GM12878 (cell line): ENCODE measurements at regions not wholly inside any gene's neighbourhood (a gene's known extent, or its start where the extent isn't known, plus 50 kb on each side); places are given as distances from the start of the nearest gene placed in this dataset.

Experiments used
- ATAC-seq: fragments of 200-7000 bp; cut with Tn5 transposase; 3 replicates; pipeline ENCODE4 v1.9.1; 2020; ENCODE audit warnings: mild to moderate bottlenecking, moderate library complexity
- BruUV-seq: library from RNA; stranded (reverse); fragments of 400-500 nt; replicated peaks from 2 replicates; lab custom pipeline; 2021; lab: Mats Ljungman, UMichigan
- CTCF ChIA-PET: fragments of 300-600 bp; sonication (Branson Sonifier 250); formaldehyde crosslinking; extraction: SDS; loops from one replicate; lab custom pipeline; 2021; ENCODE audit warnings: inconsistent platforms; lab: Yijun Ruan, JAX
- POLR2A ChIA-PET: fragments of 350-600 bp; formaldehyde crosslinking; extraction: SDS; loops from one replicate; lab custom pipeline; 2021; ENCODE audit warnings: inconsistent platforms; lab: Charles Lee
- RAD21 ChIA-PET: fragments of 300-600 bp; sonication (Branson Sonifier 250); formaldehyde crosslinking; loops from one replicate; lab custom pipeline; 2023; ENCODE audit warnings: antibody characterized with exemption; ENCODE audit not compliant: unreplicated experiment; lab: Charles Lee
- SMC1A ChIA-PET: fragments of 300-600 bp; sonication (Branson Sonifier 250); formaldehyde crosslinking; loops from one replicate; lab custom pipeline; 2023; ENCODE audit not compliant: unreplicated experiment, uncharacterized antibody; lab: Charles Lee
- DNase-seq: peaks from one replicate; pipeline ENCODE4 v3.0.0-alpha.2; 2011; ENCODE audit warnings: low read depth, low spot score
- FAIRE-seq: peaks from 3 replicates; lab custom pipeline; 2011; peaks lifted over from hg19 to GRCh38; lab: Jason Lieb, UNC
- H2AFZ ChIP-seq: 2 replicates; pipeline ENCODE4 v1.6.0; 2011; ENCODE audit warnings: low read depth, low read length, control low read depth; ENCODE audit not compliant: control insufficient read depth
- H3K27ac ChIP-seq: 2 replicates; pipeline ENCODE4 v1.5.1; 2011; ENCODE audit warnings: control low read depth; ENCODE audit not compliant: control insufficient read depth, insufficient read depth
- H3K27me3 ChIP-seq, 2 experiments: replicated peaks in 1 of 2; 2 replicates each; pipeline versions ENCODE4 v1.6.0 to v1.6.1; 2011; ENCODE audit warnings: low read length in 1 of 2; ENCODE audit not compliant: control insufficient read depth in 2 of 2, insufficient read depth in 2 of 2
- H3K36me3 ChIP-seq, 2 experiments: 2 replicates each; pipeline ENCODE4 v1.5.1; 2011; ENCODE audit warnings: low read length in 1 of 2; ENCODE audit not compliant: control insufficient read depth in 2 of 2, insufficient read depth in 2 of 2
- H3K4me1 ChIP-seq: 2 replicates; pipeline ENCODE4 v1.6.1; 2011; ENCODE audit warnings: mild to moderate bottlenecking, low read length, moderate library complexity, mixed read lengths; ENCODE audit not compliant: control insufficient read depth, insufficient read depth
- H3K4me2 ChIP-seq: 2 replicates; pipeline ENCODE4 v1.6.0; 2011; ENCODE audit warnings: control low read depth; ENCODE audit not compliant: control insufficient read depth, insufficient read depth
- H3K4me3 ChIP-seq: fragments of 200-600 bp; sonication (generic); 2 replicates; pipeline ENCODE4 v1.5.1; 2016
- H3K79me2 ChIP-seq: 2 replicates; pipeline ENCODE4 v1.6.0; 2011; ENCODE audit warnings: low read length; ENCODE audit not compliant: control insufficient read depth, insufficient read depth
- H3K9ac ChIP-seq: 2 replicates; pipeline ENCODE4 v1.8.0; 2011; ENCODE audit warnings: low read length, control low read depth, mixed read lengths; ENCODE audit not compliant: control insufficient read depth, insufficient read depth
- H3K9me3 ChIP-seq: replicated peaks from 3 replicates; pipeline ENCODE4 v1.5.1; 2011; ENCODE audit warnings: mild to moderate bottlenecking, low read length; ENCODE audit not compliant: control insufficient read depth, insufficient read depth
- H4K20me1 ChIP-seq: 2 replicates; pipeline ENCODE4 v1.6.0; 2011; ENCODE audit not compliant: control insufficient read depth, insufficient read depth
- CEBPB ChIP-seq, 2 experiments: fragments of 150-350 bp in 1 of 2; IDR thresholded peaks; 2 replicates each; pipeline ENCODE4 v1.6.1; 2012 to 2014; ENCODE audit warnings: low read depth in 2 of 2, low read length in 2 of 2, borderline replicate concordance in 1 of 2, inconsistent platforms in 1 of 2
- CHD4 ChIP-seq: fragments of 200-600 bp; sonication (generic); IDR thresholded peaks from 2 replicates; pipeline ENCODE4 v1.6.1; 2016; ENCODE audit warnings: mild to moderate bottlenecking
- EP300 ChIP-seq, 2 experiments: fragments of 150-350 bp in 1 of 2; IDR thresholded peaks; 2 replicates each; pipeline ENCODE4 v1.6.1; 2011 to 2012; ENCODE audit warnings: low read depth in 2 of 2, low read length in 2 of 2, borderline replicate concordance in 1 of 2, improper control_type of control experiment in 1 of 2, inconsistent platforms in 1 of 2; ENCODE audit not compliant: control insufficient read depth in 1 of 2
- POU2F2 ChIP-seq: IDR thresholded peaks from 3 replicates; pipeline ENCODE4 v1.6.1; 2011; ENCODE audit warnings: low read depth, mild to moderate bottlenecking, low read length, borderline replicate concordance
- TBL1XR1 ChIP-seq: IDR thresholded peaks from 2 replicates; pipeline ENCODE4 v1.6.1; 2012; ENCODE audit warnings: low read depth, low read length, improper control_type of control experiment
- WGBS: methylation state at CpG from one replicate; pipeline ENCODE4 v1.1.6; 2016; ENCODE audit warnings: low lambda C conversion rate; ENCODE audit not compliant: insufficient replicate concordance, insufficient coverage; ENCODE audit errors: missing lambda C conversion rate; 5-methylcytosine and 5-hydroxymethylcytosine counted together
- in situ Hi-C: fragments of 300-500 bp; cut with MboI; formaldehyde crosslinking; loops from 9 replicates; pipeline ENCODE4 v1.14.3; 2018; ENCODE audit warnings: mixed read lengths
- intact Hi-C: fragments of 100-400 bp; cut with micrococcal nuclease; formaldehyde crosslinking; loops from one replicate; pipeline ENCODE4 v1.14.2; 2022; ENCODE audit not compliant: unreplicated experiment
- TF ChIP-seq, protein P1 (sequence below), 3 experiments: IDR thresholded peaks in 2 of 3; conservative IDR thresholded peaks in 1 of 3; 2 replicates each; pipeline ENCODE4 v1.5.1; 2011; ENCODE audit warnings: low read depth in 3 of 3, low read length in 3 of 3, mild to moderate bottlenecking in 3 of 3, control low read depth in 2 of 3, moderate library complexity in 2 of 3, inconsistent platforms in 1 of 3, mixed read lengths in 1 of 3; ENCODE audit not compliant: control insufficient read depth in 2 of 3, insufficient read depth in 1 of 3; ENCODE audit errors: extremely low read depth in 1 of 3
- TF ChIP-seq, protein P2 (sequence below): fragments of 450-650 bp; IDR thresholded peaks from 2 replicates; pipeline ENCODE4 v1.6.1; 2016; ENCODE audit warnings: mild to moderate bottlenecking

DNA sequence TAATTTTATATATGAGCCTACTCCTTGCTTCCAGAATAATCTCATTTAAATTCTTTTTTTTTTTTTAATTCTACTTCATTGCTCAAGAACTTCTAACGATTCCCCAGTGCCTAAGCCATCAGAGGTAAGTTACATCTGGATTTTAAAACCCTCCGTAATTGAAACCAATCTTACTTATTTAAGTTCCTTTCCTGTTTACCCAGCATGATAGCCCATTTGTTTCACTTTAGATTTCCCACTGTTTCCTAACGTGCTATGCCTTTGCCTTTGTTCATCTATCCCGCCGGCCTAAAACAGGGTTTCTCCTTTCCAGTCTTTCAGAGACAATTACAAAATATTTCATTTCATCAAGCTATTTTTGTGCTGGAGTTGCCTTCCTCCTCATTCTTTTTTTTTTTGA is 75.8 kb upstream of the ETV1 start:
- ChIA-PET CTCF (no interaction called here), SMC1A (interaction anchor here (1.2 kb wide), 1 partner anchor 11 kb away, joined by 3 read pairs; no protein-coding TSS in a partner anchor), RAD21 (no interaction called here), POLR2A (no interaction called here)
- no peaks in the 10 kb centered on the region for H3K9me3 ChIP-seq
- H3K4me1 ChIP-seq: no peaks in the 10 kb centered on the region
- no peak overlapping the region for H3K27ac ChIP-seq
- BruUV-seq: no TSS peak
- in situ Hi-C loops (no loop called here), intact Hi-C loops (no loop called here)
- H3K36me3 ChIP-seq: no peaks in the 10 kb centered on the region
- no peaks in the 10 kb centered on the region for H3K79me2 ChIP-seq
- 64% methylated on average over 5 of the region's 5 CpGs for WGBS
- ATAC-seq (no peak), DNase-seq (no peak), FAIRE-seq (no peak)
- TF ChIP-seq, protein P1, sequence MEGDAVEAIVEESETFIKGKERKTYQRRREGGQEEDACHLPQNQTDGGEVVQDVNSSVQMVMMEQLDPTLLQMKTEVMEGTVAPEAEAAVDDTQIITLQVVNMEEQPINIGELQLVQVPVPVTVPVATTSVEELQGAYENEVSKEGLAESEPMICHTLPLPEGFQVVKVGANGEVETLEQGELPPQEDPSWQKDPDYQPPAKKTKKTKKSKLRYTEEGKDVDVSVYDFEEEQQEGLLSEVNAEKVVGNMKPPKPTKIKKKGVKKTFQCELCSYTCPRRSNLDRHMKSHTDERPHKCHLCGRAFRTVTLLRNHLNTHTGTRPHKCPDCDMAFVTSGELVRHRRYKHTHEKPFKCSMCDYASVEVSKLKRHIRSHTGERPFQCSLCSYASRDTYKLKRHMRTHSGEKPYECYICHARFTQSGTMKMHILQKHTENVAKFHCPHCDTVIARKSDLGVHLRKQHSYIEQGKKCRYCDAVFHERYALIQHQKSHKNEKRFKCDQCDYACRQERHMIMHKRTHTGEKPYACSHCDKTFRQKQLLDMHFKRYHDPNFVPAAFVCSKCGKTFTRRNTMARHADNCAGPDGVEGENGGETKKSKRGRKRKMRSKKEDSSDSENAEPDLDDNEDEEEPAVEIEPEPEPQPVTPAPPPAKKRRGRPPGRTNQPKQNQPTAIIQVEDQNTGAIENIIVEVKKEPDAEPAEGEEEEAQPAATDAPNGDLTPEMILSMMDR (IDR thresholded peaks at IDR 0.05 in 2 of 3, conservative IDR thresholded peaks at IDR 0.05 in 1 of 3; ENCODE audit: control insufficient read depth in 2 of 3, extremely low read depth in 1 of 3, insufficient read depth in 1 of 3, low read depth in 3 of 3, low read length in 3 of 3): no peak
- no peak for TF ChIP-seq TBL1XR1
- TF ChIP-seq CHD4: no peak
- TF ChIP-seq EP300 (IDR thresholded peaks at IDR 0.05; ENCODE audit: borderline replicate concordance in 1 of 2, control insufficient read depth in 1 of 2, low read depth in 2 of 2, low read length in 2 of 2): no peak
- TF ChIP-seq POU2F2: no peak
- TF ChIP-seq, protein P2, sequence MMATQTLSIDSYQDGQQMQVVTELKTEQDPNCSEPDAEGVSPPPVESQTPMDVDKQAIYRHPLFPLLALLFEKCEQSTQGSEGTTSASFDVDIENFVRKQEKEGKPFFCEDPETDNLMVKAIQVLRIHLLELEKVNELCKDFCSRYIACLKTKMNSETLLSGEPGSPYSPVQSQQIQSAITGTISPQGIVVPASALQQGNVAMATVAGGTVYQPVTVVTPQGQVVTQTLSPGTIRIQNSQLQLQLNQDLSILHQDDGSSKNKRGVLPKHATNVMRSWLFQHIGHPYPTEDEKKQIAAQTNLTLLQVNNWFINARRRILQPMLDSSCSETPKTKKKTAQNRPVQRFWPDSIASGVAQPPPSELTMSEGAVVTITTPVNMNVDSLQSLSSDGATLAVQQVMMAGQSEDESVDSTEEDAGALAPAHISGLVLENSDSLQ: no peak
- TF ChIP-seq CEBPB (IDR thresholded peaks at IDR 0.05; ENCODE audit: borderline replicate concordance in 1 of 2, low read depth in 2 of 2, low read length in 2 of 2): no peak
- no peak overlapping the region for H3K9ac ChIP-seq
- no peak overlapping the region for H3K4me3 ChIP-seq
- H4K20me1 ChIP-seq: no peaks in the 10 kb centered on the region
- H3K4me2 ChIP-seq: no peak overlapping the region
- H2AFZ ChIP-seq: no peak overlapping the region
- no peaks in the 10 kb centered on the region for H3K27me3 ChIP-seq
